ENCODE measurements at regions not wholly inside any gene's neighbourhood (a gene's known extent, or its start where the extent isn't known, plus 50 kb on each side); places are given as distances from the start of the nearest gene placed in this dataset.
A peak's percentile ranks its signal among the peaks of the same experiment; 100 is the strongest.

- TF ChIP-seq, protein P1, sequence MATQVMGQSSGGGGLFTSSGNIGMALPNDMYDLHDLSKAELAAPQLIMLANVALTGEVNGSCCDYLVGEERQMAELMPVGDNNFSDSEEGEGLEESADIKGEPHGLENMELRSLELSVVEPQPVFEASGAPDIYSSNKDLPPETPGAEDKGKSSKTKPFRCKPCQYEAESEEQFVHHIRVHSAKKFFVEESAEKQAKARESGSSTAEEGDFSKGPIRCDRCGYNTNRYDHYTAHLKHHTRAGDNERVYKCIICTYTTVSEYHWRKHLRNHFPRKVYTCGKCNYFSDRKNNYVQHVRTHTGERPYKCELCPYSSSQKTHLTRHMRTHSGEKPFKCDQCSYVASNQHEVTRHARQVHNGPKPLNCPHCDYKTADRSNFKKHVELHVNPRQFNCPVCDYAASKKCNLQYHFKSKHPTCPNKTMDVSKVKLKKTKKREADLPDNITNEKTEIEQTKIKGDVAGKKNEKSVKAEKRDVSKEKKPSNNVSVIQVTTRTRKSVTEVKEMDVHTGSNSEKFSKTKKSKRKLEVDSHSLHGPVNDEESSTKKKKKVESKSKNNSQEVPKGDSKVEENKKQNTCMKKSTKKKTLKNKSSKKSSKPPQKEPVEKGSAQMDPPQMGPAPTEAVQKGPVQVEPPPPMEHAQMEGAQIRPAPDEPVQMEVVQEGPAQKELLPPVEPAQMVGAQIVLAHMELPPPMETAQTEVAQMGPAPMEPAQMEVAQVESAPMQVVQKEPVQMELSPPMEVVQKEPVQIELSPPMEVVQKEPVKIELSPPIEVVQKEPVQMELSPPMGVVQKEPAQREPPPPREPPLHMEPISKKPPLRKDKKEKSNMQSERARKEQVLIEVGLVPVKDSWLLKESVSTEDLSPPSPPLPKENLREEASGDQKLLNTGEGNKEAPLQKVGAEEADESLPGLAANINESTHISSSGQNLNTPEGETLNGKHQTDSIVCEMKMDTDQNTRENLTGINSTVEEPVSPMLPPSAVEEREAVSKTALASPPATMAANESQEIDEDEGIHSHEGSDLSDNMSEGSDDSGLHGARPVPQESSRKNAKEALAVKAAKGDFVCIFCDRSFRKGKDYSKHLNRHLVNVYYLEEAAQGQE (IDR thresholded peaks at IDR 0.05; ENCODE audit: insufficient replicate concordance, low read depth) = no peak
- TF ChIP-seq, protein P2, sequence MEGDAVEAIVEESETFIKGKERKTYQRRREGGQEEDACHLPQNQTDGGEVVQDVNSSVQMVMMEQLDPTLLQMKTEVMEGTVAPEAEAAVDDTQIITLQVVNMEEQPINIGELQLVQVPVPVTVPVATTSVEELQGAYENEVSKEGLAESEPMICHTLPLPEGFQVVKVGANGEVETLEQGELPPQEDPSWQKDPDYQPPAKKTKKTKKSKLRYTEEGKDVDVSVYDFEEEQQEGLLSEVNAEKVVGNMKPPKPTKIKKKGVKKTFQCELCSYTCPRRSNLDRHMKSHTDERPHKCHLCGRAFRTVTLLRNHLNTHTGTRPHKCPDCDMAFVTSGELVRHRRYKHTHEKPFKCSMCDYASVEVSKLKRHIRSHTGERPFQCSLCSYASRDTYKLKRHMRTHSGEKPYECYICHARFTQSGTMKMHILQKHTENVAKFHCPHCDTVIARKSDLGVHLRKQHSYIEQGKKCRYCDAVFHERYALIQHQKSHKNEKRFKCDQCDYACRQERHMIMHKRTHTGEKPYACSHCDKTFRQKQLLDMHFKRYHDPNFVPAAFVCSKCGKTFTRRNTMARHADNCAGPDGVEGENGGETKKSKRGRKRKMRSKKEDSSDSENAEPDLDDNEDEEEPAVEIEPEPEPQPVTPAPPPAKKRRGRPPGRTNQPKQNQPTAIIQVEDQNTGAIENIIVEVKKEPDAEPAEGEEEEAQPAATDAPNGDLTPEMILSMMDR (IDR thresholded peaks at IDR 0.05; ENCODE audit: insufficient read depth, low read length) = no peak
- TF ChIP-seq SPI1 (IDR thresholded peaks at IDR 0.05; ENCODE audit: borderline replicate concordance, low read depth) = no peak
- no peak for TF ChIP-seq POLR2AphosphoS5 (IDR thresholded peaks at IDR 0.05; ENCODE audit: low read depth)
- no peak for TF ChIP-seq GABPA (IDR thresholded peaks at IDR 0.05; ENCODE audit: low read depth)
- Histone ChIP-seq H3K27me3 (ENCODE audit: insufficient read depth, poor library complexity, severe bottlenecking) (no peaks in the 10 kb centered on the region), H3K27ac (replicated peaks) (no peak overlapping the region), H3K4me3 (replicated peaks; ENCODE audit: insufficient read depth, low read length) (no peak overlapping the region)
- DNase-seq (ENCODE audit: low read depth in 1 of 2, low spot score in 1 of 2) = no peak
Observed at GRCh38 chr20:60073504-60073903, 115.3 kb downstream of the CDH26 start.

DNA sequence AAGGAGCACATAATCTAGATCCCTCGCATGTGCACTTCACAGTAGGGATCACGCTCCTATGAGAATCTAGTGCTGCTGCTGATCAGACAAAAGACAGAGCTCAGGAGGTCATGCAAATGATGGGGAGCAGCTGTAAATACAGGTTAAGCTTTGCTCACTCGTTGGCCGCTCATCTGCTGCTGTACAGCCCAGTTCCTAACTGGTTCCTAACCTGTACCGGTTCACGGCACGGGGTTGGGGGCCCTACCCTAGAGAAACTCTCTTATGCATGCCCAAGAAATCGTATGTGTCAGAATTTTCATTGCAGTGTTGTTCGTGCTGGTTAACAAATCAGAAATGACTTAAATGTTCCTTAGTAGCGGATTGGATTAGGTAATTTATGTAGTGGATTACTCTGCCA, 116.1 kb downstream of the CDH26 start:
- Histone ChIP-seq H3K27me3 (ENCODE audit: insufficient read depth, poor library complexity, severe bottlenecking) (no peaks in the 10 kb centered on the region), H3K27ac (replicated peaks) (no peak overlapping the region), H3K4me3 (replicated peaks; ENCODE audit: insufficient read depth, low read length) (no peak overlapping the region)
- no peak for DNase-seq (ENCODE audit: low read depth in 1 of 2, low spot score in 1 of 2)
- TF ChIP-seq GABPA (IDR thresholded peaks at IDR 0.05; ENCODE audit: low read depth) = no peak
- TF ChIP-seq, protein P1 (IDR thresholded peaks at IDR 0.05; ENCODE audit: insufficient replicate concordance, low read depth) = no peak
- TF ChIP-seq SPI1 (IDR thresholded peaks at IDR 0.05; ENCODE audit: borderline replicate concordance, low read depth) = no peak
- TF ChIP-seq POLR2AphosphoS5 (IDR thresholded peaks at IDR 0.05; ENCODE audit: low read depth) = no peak
- TF ChIP-seq, protein P2 (IDR thresholded peaks at IDR 0.05; ENCODE audit: insufficient read depth, low read length) = no peak

DNA sequence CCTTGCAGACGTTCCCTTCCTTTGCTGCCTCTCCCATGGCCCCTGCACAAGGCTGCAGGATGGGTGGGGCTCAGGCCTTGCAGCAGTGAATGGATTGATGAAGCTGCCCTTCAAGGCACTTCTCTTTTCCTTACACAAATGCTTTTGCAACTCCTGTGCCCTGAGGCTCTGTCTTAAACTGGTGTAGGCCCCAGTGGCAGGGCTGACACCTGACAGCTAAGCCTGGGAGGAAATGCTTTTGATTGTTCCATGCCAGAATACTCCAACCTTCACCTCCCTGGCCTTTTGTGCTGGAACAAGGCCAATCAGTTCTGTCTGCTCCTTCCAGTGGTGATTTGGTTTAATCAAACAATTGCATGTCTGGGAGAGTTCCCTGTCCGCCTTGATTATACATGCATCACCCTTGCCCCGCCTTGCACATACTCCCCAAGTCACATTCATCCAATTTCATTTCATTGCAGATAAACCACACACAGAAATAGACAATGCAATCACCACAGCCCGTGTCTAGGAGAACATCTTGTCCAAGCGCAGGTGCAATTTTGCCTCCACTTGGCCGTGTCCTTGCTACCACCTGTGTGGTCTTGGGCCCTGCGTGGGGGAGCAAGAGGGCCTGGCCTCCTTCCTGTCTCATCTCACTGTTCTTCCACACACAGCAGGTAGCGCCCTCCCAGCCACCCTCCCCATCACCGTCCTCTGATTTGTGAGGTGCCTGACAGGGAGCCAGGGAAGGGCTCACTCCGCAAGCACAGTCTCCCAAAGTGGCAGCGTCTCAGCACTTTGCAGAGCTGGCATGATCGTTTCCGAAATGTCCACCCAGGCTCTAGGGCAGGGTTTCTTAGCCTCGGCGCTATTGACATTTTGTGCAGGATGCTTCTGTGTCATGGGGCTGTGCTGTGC, 120.4 kb downstream of the CDH26 start:
- Histone ChIP-seq H3K4me3 (replicated peaks; ENCODE audit: insufficient read depth, low read length) (no peak overlapping the region), H3K27me3 (ENCODE audit: insufficient read depth, poor library complexity, severe bottlenecking) (no peaks in the 10 kb centered on the region), H3K27ac (replicated peaks) (peak overlapping the region; percentile 50)
- DNase-seq (ENCODE audit: low read depth in 1 of 2, low spot score in 1 of 2) = peak in 1 of 2 experiments; percentile 89
- TF ChIP-seq POLR2AphosphoS5 (IDR thresholded peaks at IDR 0.05; ENCODE audit: low read depth) (peak; percentile 37; the same call in 1 of the 2 replicates), GABPA (IDR thresholded peaks at IDR 0.05; ENCODE audit: low read depth) (no peak), SPI1 (IDR thresholded peaks at IDR 0.05; ENCODE audit: borderline replicate concordance, low read depth) (peak; percentile 93; the same call in 1 of the 2 replicates)

DNA sequence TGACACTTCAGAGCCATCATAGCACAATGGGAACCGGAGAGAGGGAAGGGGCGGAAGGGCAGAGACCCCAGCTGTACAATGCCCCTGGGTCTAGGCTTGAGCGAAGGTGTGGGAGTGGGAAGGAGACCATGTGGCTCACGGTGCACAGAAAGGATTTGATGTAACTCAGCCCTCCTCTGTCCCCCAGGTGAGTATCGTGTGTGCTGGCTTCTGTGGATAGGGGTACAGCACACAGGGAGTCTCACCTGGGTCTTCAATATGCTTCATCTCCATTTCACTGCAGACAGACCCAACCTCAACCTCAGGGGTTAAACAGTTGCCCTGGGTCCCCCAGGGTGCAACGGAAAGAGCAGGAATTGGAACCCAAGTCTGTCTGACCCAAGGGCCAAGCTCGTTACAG, 122.2 kb downstream of the CDH26 start:
- no peaks in the 10 kb centered on the region for H3K27me3 ChIP-seq (ENCODE audit: insufficient read depth, poor library complexity, severe bottlenecking)
- no peak overlapping the region for H3K27ac ChIP-seq (replicated peaks)
- no peak for TF ChIP-seq SPI1 (IDR thresholded peaks at IDR 0.05; ENCODE audit: borderline replicate concordance, low read depth)
- TF ChIP-seq, protein P1 (IDR thresholded peaks at IDR 0.05; ENCODE audit: insufficient replicate concordance, low read depth) = no peak
- no peak for TF ChIP-seq GABPA (IDR thresholded peaks at IDR 0.05; ENCODE audit: low read depth)
- TF ChIP-seq POLR2AphosphoS5 (IDR thresholded peaks at IDR 0.05; ENCODE audit: low read depth) = no peak
- TF ChIP-seq, protein P2 (IDR thresholded peaks at IDR 0.05; ENCODE audit: insufficient read depth, low read length) = no peak
- DNase-seq (ENCODE audit: low read depth in 1 of 2, low spot score in 1 of 2) = no peak
- no peak overlapping the region for H3K4me3 ChIP-seq (replicated peaks; ENCODE audit: insufficient read depth, low read length)

Measured in HL-60 (cell line).